HepG2 (cell line): ENCODE measurements at regions not wholly inside any gene's neighbourhood (a gene's known extent, or its start where the extent isn't known, plus 50 kb on each side); places are given as distances from the start of the nearest gene placed in this dataset.

Source experiments
- ATAC-seq: fragments of 200-7000 bp; cut with Tn5 transposase; 3 replicates; pipeline ENCODE4 v1.9.1; 2020; ENCODE audit warnings: mild to moderate bottlenecking, moderate library complexity
- BruUV-seq: library from RNA; stranded (reverse); fragments of 400-500 nt; replicated peaks from 2 replicates; lab custom pipeline; 2021; lab: Mats Ljungman, UMichigan
- CTCF ChIA-PET: fragments of 300-600 bp; formaldehyde crosslinking; extraction: SDS; loops from one replicate; lab custom pipeline; 2021; ENCODE audit warnings: low total read pairs, inconsistent platforms, low intra/inter-chr PET ratio; lab: Yijun Ruan, JAX
- POLR2A ChIA-PET: fragments of 350-600 bp; sonication (Branson Sonifier 250); formaldehyde crosslinking; loops from one replicate; lab custom pipeline; 2020; ENCODE audit warnings: antibody characterized with exemption, inconsistent platforms; lab: Yijun Ruan, JAX
- DNase-seq: peaks from one replicate; pipeline ENCODE4 v3.0.0-alpha.2; 2015; ENCODE audit warnings: low spot score
- FAIRE-seq: peaks from 3 replicates; lab custom pipeline; 2011; peaks lifted over from hg19 to GRCh38; lab: Jason Lieb, UNC
- H2AFZ ChIP-seq: one replicate; pipeline ENCODE4 v1.6.1; 2011; ENCODE audit warnings: low read length, inconsistent platforms
- H3K27ac ChIP-seq: fragments of 300-600 bp; 3 replicates; pipeline ENCODE4 v1.8.0; 2011; ENCODE audit warnings: mixed run types, mild to moderate bottlenecking, mixed read lengths, low read length, inconsistent platforms; ENCODE audit not compliant: insufficient read depth; ENCODE audit errors: extremely low read length
- H3K27me3 ChIP-seq, 2 experiments: fragments of 200-600 bp in 1 of 2; 2 replicates in 1 of 2; 3 replicates in 1 of 2; pipeline versions ENCODE4 v1.6.0 to v1.8.0; 2011; ENCODE audit warnings: low read length in 2 of 2, mild to moderate bottlenecking in 2 of 2, moderate library complexity in 2 of 2, inconsistent platforms in 1 of 2; ENCODE audit not compliant: insufficient read depth in 2 of 2, control insufficient read depth in 1 of 2
- H3K36me3 ChIP-seq, 2 experiments: fragments of 200-600 bp in 1 of 2; replicated peaks in 1 of 2; 2 replicates in 1 of 2; 3 replicates in 1 of 2; pipeline versions ENCODE4 v1.5.1 to v1.8.0; 2011; ENCODE audit warnings: low read length in 2 of 2, inconsistent platforms in 1 of 2; ENCODE audit not compliant: insufficient read depth in 2 of 2, control insufficient read depth in 1 of 2
- H3K4me1 ChIP-seq: 2 replicates; pipeline ENCODE4 v1.5.1; 2012; ENCODE audit warnings: low read length, inconsistent platforms; ENCODE audit not compliant: insufficient read depth
- H3K4me2 ChIP-seq: 2 replicates; pipeline ENCODE4 v1.6.0; 2011; ENCODE audit warnings: low read depth, low read length, inconsistent platforms
- H3K4me3 ChIP-seq, 3 experiments: fragments of 200-600 bp in 1 of 3; sonication (generic), shearing (Covaris generic) in 1 of 3; replicated peaks in 1 of 3; 2 replicates each; pipeline ENCODE4 v1.5.1; 2011 to 2016; ENCODE audit warnings: low read length in 3 of 3, inconsistent platforms in 2 of 3, low read depth in 2 of 3, mild to moderate bottlenecking in 2 of 3, control low read depth in 1 of 3, mixed read lengths in 1 of 3; ENCODE audit not compliant: insufficient read depth in 1 of 3
- H3K79me2 ChIP-seq: one replicate; pipeline ENCODE4 v1.6.1; 2011; ENCODE audit warnings: low read length, inconsistent platforms; ENCODE audit not compliant: insufficient read depth
- H3K9ac ChIP-seq: 2 replicates; pipeline ENCODE4 v1.6.0; 2011; ENCODE audit warnings: mild to moderate bottlenecking, low read depth, low read length, inconsistent platforms; ENCODE audit not compliant: insufficient read depth
- H3K9me3 ChIP-seq: 2 replicates; pipeline ENCODE4 v1.5.1; 2012; ENCODE audit warnings: mild to moderate bottlenecking, low read length
- H4K20me1 ChIP-seq: 2 replicates; pipeline ENCODE4 v1.6.0; 2011; ENCODE audit warnings: inconsistent platforms, mild to moderate bottlenecking, low read length, moderate library complexity; ENCODE audit not compliant: insufficient read depth
- ARNT ChIP-seq: fragments of 450-650 bp; IDR thresholded peaks from 2 replicates; pipeline ENCODE4 v1.6.1; 2017
- CSRNP1 ChIP-seq: sonication (generic); formaldehyde crosslinking; IDR thresholded peaks from 2 replicates; pipeline ENCODE4 v1.8.1; 2023; ENCODE audit warnings: mild to moderate bottlenecking, missing genetic modification reagents
- EEA1 ChIP-seq: sonication (generic); formaldehyde crosslinking; IDR thresholded peaks from 2 replicates; pipeline ENCODE4 v1.5.1; 2020; ENCODE audit warnings: mild to moderate bottlenecking, missing genetic modification reagents, borderline replicate concordance
- GABPA ChIP-seq, 2 experiments: IDR thresholded peaks; 2 replicates each; pipeline ENCODE4 v1.6.1; 2011 to 2016; ENCODE audit warnings: low read depth in 2 of 2, low read length in 1 of 2, missing biosample characterization in 1 of 2, missing genetic modification characterization in 1 of 2
- MBD4 ChIP-seq: IDR thresholded peaks from 2 replicates; pipeline ENCODE4 v1.6.1; 2012; ENCODE audit warnings: low read length, inconsistent platforms, borderline replicate concordance
- NPAS2 ChIP-seq: sonication (generic); formaldehyde crosslinking; IDR thresholded peaks from 2 replicates; pipeline ENCODE4 v1.8.0; 2022; ENCODE audit warnings: mild to moderate bottlenecking, missing genetic modification reagents, borderline replicate concordance
- POGZ ChIP-seq: sonication (generic); formaldehyde crosslinking; IDR thresholded peaks from 2 replicates; pipeline ENCODE4 v1.4.0; 2020; ENCODE audit warnings: mild to moderate bottlenecking, missing genetic modification reagents
- REPIN1 ChIP-seq: sonication (generic); formaldehyde crosslinking; IDR thresholded peaks from 2 replicates; pipeline ENCODE4 v1.8.0; 2022; ENCODE audit warnings: missing genetic modification reagents, low read depth, mild to moderate bottlenecking, borderline replicate concordance
- SOX5 ChIP-seq: IDR thresholded peaks from 2 replicates; pipeline ENCODE4 v1.6.1; 2016; ENCODE audit warnings: borderline replicate concordance
- SRSF4 ChIP-seq: fragments of 200-400 bp; formaldehyde crosslinking; IDR thresholded peaks from one replicate; pipeline ENCODE4 v1.6.1; 2018; ENCODE audit warnings: mild to moderate bottlenecking, low read depth, low read length, moderate library complexity; ENCODE audit not compliant: poor library complexity, severe bottlenecking
- TEAD3 ChIP-seq: optimal IDR thresholded peaks from 2 replicates; pipeline ENCODE3; 2016; ENCODE audit warnings: borderline replicate concordance
- TRIM24 ChIP-seq: sonication (generic); formaldehyde crosslinking; IDR thresholded peaks from 2 replicates; pipeline ENCODE4 v1.8.0; 2022; ENCODE audit warnings: mild to moderate bottlenecking, missing genetic modification reagents
- ZFP41 ChIP-seq: sonication (generic); formaldehyde crosslinking; IDR thresholded peaks from 2 replicates; pipeline ENCODE4 v1.4.0; 2020; ENCODE audit warnings: mild to moderate bottlenecking, missing genetic modification reagents, borderline replicate concordance
- ZFYVE20 ChIP-seq: sonication (generic); formaldehyde crosslinking; IDR thresholded peaks from 2 replicates; pipeline ENCODE4 v1.8.0; 2023; ENCODE audit warnings: low read depth, mild to moderate bottlenecking, moderate library complexity, missing genetic modification reagents, borderline replicate concordance
- ZNF136 ChIP-seq: sonication (generic); formaldehyde crosslinking; IDR thresholded peaks from 2 replicates; pipeline ENCODE4 v1.8.1; 2022; ENCODE audit warnings: low read depth, mild to moderate bottlenecking, moderate library complexity, missing genetic modification reagents
- ZNF331 ChIP-seq: sonication (generic); formaldehyde crosslinking; IDR thresholded peaks from 2 replicates; pipeline ENCODE4 v1.4.0; 2020; ENCODE audit warnings: missing genetic modification reagents
- ZNF460 ChIP-seq: sonication (generic); formaldehyde crosslinking; IDR thresholded peaks from 2 replicates; pipeline ENCODE4 v1.5.1; 2020; ENCODE audit warnings: missing genetic modification reagents, mild to moderate bottlenecking, borderline replicate concordance
- ZNF501 ChIP-seq: sonication (generic); formaldehyde crosslinking; IDR thresholded peaks from 2 replicates; pipeline ENCODE4 v1.5.1; 2020; ENCODE audit warnings: mild to moderate bottlenecking, moderate library complexity, missing genetic modification reagents
- ZNF670 ChIP-seq: sonication (generic); formaldehyde crosslinking; IDR thresholded peaks from 2 replicates; pipeline ENCODE4 v1.8.0; 2022; ENCODE audit warnings: mild to moderate bottlenecking, missing genetic modification reagents, borderline replicate concordance
- WGBS: methylation state at CpG from one replicate; pipeline ENCODE4 v1.1.6; 2017; ENCODE audit warnings: low lambda C conversion rate; 5-methylcytosine and 5-hydroxymethylcytosine counted together
- in situ Hi-C: cut with HindIII; loops from 2 replicates; pipeline ENCODE4 v1.10.0; 2017; ENCODE audit warnings: low pct_unique_long_range_greater_than_20kb; ENCODE audit not compliant: extremely low pct_ligation_motif_present
- intact Hi-C: fragments of 100-400 bp; cut with micrococcal nuclease; formaldehyde crosslinking; loops from one replicate; pipeline ENCODE4 v1.10.0; 2022; ENCODE audit not compliant: unreplicated experiment

- Histone ChIP-seq H3K4me1 (no peaks in the 10 kb centered on the region), H3K4me3 (no peak overlapping the region), H4K20me1 (no peaks in the 10 kb centered on the region), H3K36me3 (no peaks in the 10 kb centered on the region), H3K9me3 (no peaks in the 10 kb centered on the region), H3K79me2 (no peaks in the 10 kb centered on the region), H3K27me3 (no peaks in the 10 kb centered on the region), H2AFZ (no peak overlapping the region), H3K27ac (no peak overlapping the region), H3K9ac (no peak overlapping the region), H3K4me2 (no peak overlapping the region)
- intact Hi-C loops = no loop called here
- POLR2A ChIA-PET = no interaction called here
- ATAC-seq (no peak), FAIRE-seq (no peak), DNase-seq (no peak)
- BruUV-seq = no TSS peak
- WGBS = 29% methylated on average over 8 of the region's 8 CpGs
- TF ChIP-seq TEAD3 (no peak), NPAS2 (no peak), POGZ (CRISPR knock-in tag) (no peak), ZNF501 (CRISPR knock-in tag) (no peak), GABPA (IDR thresholded peaks at IDR 0.05; ENCODE audit: low read depth, low read length) (no peak), GABPA (CRISPR knock-in tag; IDR thresholded peaks at IDR 0.05; ENCODE audit: low read depth) (no peak), EEA1 (no peak), SRSF4 (no peak), ZNF670 (no peak), ZFYVE20 (CRISPR knock-in tag) (no peak)
- CTCF ChIA-PET = no interaction called here
- in situ Hi-C loops = no loop called here
Measured at GRCh38 chr1:196091397-196092135, 516.7 kb downstream of the KCNT2 start.

- H3K9ac ChIP-seq = no peak overlapping the region
- POLR2A ChIA-PET = no interaction called here
- no peak for TF ChIP-seq ZFP41 (CRISPR knock-in tag)
- no peak for TF ChIP-seq REPIN1 (CRISPR knock-in tag)
- TF ChIP-seq ZNF136 (CRISPR knock-in tag) = no peak
- TF ChIP-seq TRIM24 (CRISPR knock-in tag) = no peak
- TF ChIP-seq SOX5 = no peak
- no peak for TF ChIP-seq ZNF331
- TF ChIP-seq ZNF460 (CRISPR knock-in tag) = no peak
- TF ChIP-seq ZNF501 (CRISPR knock-in tag) = no peak
- no peak for TF ChIP-seq ARNT
- no peak for TF ChIP-seq MBD4
- no peak for TF ChIP-seq CSRNP1 (CRISPR knock-in tag)
- no peak for TF ChIP-seq EEA1
Measured at GRCh38 chr1:196090226-196090625, 518.0 kb downstream of the KCNT2 start.

More at GRCh38 chr1:196090226-196090625, 518.0 kb downstream of the KCNT2 start:
- FAIRE-seq = no peak
- Histone ChIP-seq H3K9me3 (no peaks in the 10 kb centered on the region), H3K4me3 (no peak overlapping the region), H3K27me3 (no peaks in the 10 kb centered on the region), H3K36me3 (no peaks in the 10 kb centered on the region), H2AFZ (no peak overlapping the region), H3K79me2 (no peaks in the 10 kb centered on the region), H4K20me1 (no peaks in the 10 kb centered on the region), H3K27ac (no peak overlapping the region), H3K4me2 (no peak overlapping the region), H3K4me1 (no peaks in the 10 kb centered on the region)
- BruUV-seq = no TSS peak
- in situ Hi-C loops = no loop called here
- ATAC-seq = no peak
- WGBS = 12% methylated on average over 3 of the region's 3 CpGs
- no peak for DNase-seq
- CTCF ChIA-PET = no interaction called here
- intact Hi-C loops = no loop called here
